IMR-90 (cell line): ENCODE measurements at regions not wholly inside any gene's neighbourhood (a gene's known extent, or its start where the extent isn't known, plus 50 kb on each side); places are given as distances from the start of the nearest gene placed in this dataset.

Source experiments
- ATAC-seq: fragments of 200-7000 bp; cut with Tn5 transposase; 2 replicates; pipeline ENCODE4 v1.9.1; 2020; ENCODE audit warnings: low read depth, mild to moderate bottlenecking, moderate library complexity
- BruUV-seq: library from RNA; stranded (reverse); fragments of 400-500 nt; replicated peaks from 2 replicates; lab custom pipeline; 2021; lab: Mats Ljungman, UMichigan
- CTCF ChIA-PET: fragments of 300-600 bp; formaldehyde crosslinking; extraction: SDS; loops from one replicate; lab custom pipeline; 2021; ENCODE audit warnings: antibody characterized with exemption; lab: Yijun Ruan, JAX
- POLR2A ChIA-PET: fragments of 300-600 bp; sonication (Branson Sonifier 250); formaldehyde crosslinking; loops from one replicate; lab custom pipeline; 2022; ENCODE audit warnings: antibody characterized with exemption; ENCODE audit not compliant: unreplicated experiment; lab: Charles Lee
- DNase-seq: peaks from one replicate; pipeline ENCODE4 v3.0.0; 2013
- H2AFZ ChIP-seq: replicated peaks from 2 replicates; pipeline ENCODE3; 2013; ENCODE audit warnings: low read length, mild to moderate bottlenecking; ENCODE audit not compliant: poor library complexity
- H2AK5ac ChIP-seq: 2 replicates; pipeline ENCODE4 v1.6.1; 2013; ENCODE audit warnings: low read depth, low read length, inconsistent platforms
- H2AK9ac ChIP-seq: replicated peaks from 2 replicates; pipeline ENCODE3; 2013; ENCODE audit warnings: mild to moderate bottlenecking, low read depth, low read length, moderate library complexity; ENCODE audit not compliant: poor library complexity
- H2BK120ac ChIP-seq: 2 replicates; pipeline ENCODE4 v1.6.1; 2013; ENCODE audit warnings: low read depth, low read length, inconsistent platforms
- H2BK15ac ChIP-seq: 3 replicates; pipeline ENCODE4 v1.6.1; 2013; ENCODE audit warnings: low read depth, low read length, inconsistent platforms
- H2BK20ac ChIP-seq: 2 replicates; pipeline ENCODE4 v1.6.1; 2013; ENCODE audit warnings: low read depth, mild to moderate bottlenecking, inconsistent platforms, low read length, moderate library complexity
- H2BK5ac ChIP-seq: 2 replicates; pipeline ENCODE4 v1.6.1; 2013; ENCODE audit warnings: mild to moderate bottlenecking, low read depth, low read length, inconsistent platforms; ENCODE audit not compliant: poor library complexity, severe bottlenecking
- H3K14ac ChIP-seq: replicated peaks from 2 replicates; pipeline ENCODE4 v1.6.1; 2013; ENCODE audit warnings: low read depth, low read length, inconsistent platforms
- H3K18ac ChIP-seq: 2 replicates; pipeline ENCODE4 v1.6.1; 2013; ENCODE audit warnings: low read depth, low read length, control low read depth
- H3K23ac ChIP-seq: 2 replicates; pipeline ENCODE4 v1.6.1; 2013; ENCODE audit warnings: low read depth, low read length, inconsistent platforms
- H3K27ac ChIP-seq: 2 replicates; pipeline ENCODE4 v1.5.1; 2013; ENCODE audit warnings: mild to moderate bottlenecking, control low read depth, low read length; ENCODE audit not compliant: insufficient read depth
- H3K27me3 ChIP-seq: 2 replicates; pipeline ENCODE4 v1.6.1; 2013; ENCODE audit warnings: low read length; ENCODE audit not compliant: control insufficient read depth, insufficient read depth
- H3K36me3 ChIP-seq: 2 replicates; pipeline ENCODE4 v1.6.1; 2013; ENCODE audit warnings: low read length, mixed read lengths; ENCODE audit not compliant: control insufficient read depth, insufficient read depth
- H3K4ac ChIP-seq: 2 replicates; pipeline ENCODE4 v1.6.1; 2013; ENCODE audit warnings: low read depth, low read length, inconsistent platforms
- H3K4me1 ChIP-seq: 2 replicates; pipeline ENCODE4 v1.6.1; 2013; ENCODE audit warnings: low read length, mixed read lengths; ENCODE audit not compliant: control insufficient read depth, insufficient read depth
- H3K4me2 ChIP-seq: 2 replicates; pipeline ENCODE4 v1.6.1; 2013; ENCODE audit warnings: low read depth, mild to moderate bottlenecking, control low read depth, low read length, moderate library complexity
- H3K4me3 ChIP-seq: 2 replicates; pipeline ENCODE4 v1.5.1; 2013; ENCODE audit warnings: low read depth, mild to moderate bottlenecking, control low read depth, low read length, moderate library complexity; ENCODE audit not compliant: insufficient read depth
- H3K56ac ChIP-seq: 2 replicates; pipeline ENCODE4 v1.6.1; 2013; ENCODE audit warnings: low read length, inconsistent platforms; ENCODE audit not compliant: insufficient read depth; ENCODE audit errors: extremely low read depth
- H3K79me1 ChIP-seq, 2 experiments: 2 replicates each; pipeline ENCODE4 v1.6.1; 2013; ENCODE audit warnings: low read length in 2 of 2, inconsistent platforms in 1 of 2, low read depth in 1 of 2
- H3K9ac ChIP-seq: 2 replicates; pipeline ENCODE4 v1.6.1; 2013; ENCODE audit warnings: low read depth, low read length, control low read depth
- H3K9me1 ChIP-seq: 2 replicates; pipeline ENCODE4 v1.6.1; 2013; ENCODE audit warnings: low read length, inconsistent platforms; ENCODE audit not compliant: insufficient read depth
- H3K9me3 ChIP-seq: 2 replicates; pipeline ENCODE4 v1.6.1; 2013; ENCODE audit warnings: low read length; ENCODE audit not compliant: control insufficient read depth, insufficient read depth
- H4K20me1 ChIP-seq: 2 replicates; pipeline ENCODE4 v1.6.1; 2013; ENCODE audit warnings: low read length, inconsistent platforms; ENCODE audit not compliant: insufficient read depth
- H4K5ac ChIP-seq: 2 replicates; pipeline ENCODE4 v1.6.1; 2013; ENCODE audit warnings: mild to moderate bottlenecking, low read depth, low read length, control low read depth
- H4K8ac ChIP-seq, 2 experiments: 2 replicates each; pipeline ENCODE4 v1.6.1; 2013; ENCODE audit warnings: low read depth in 2 of 2, low read length in 2 of 2, control low read depth in 1 of 2, inconsistent platforms in 1 of 2
- H4K91ac ChIP-seq: 2 replicates; pipeline ENCODE4 v1.6.1; 2013; ENCODE audit warnings: low read depth, low read length, inconsistent platforms; ENCODE audit not compliant: insufficient read depth
- BHLHE40 ChIP-seq: fragments of 150-350 bp; IDR thresholded peaks from 2 replicates; pipeline ENCODE4 v1.6.1; 2016; ENCODE audit warnings: mild to moderate bottlenecking, low read depth, low read length
- CEBPB ChIP-seq: IDR thresholded peaks from 2 replicates; pipeline ENCODE4 v1.6.1; 2012; ENCODE audit warnings: low read depth, low read length, improper control_type of control experiment
- CHD1 ChIP-seq: IDR thresholded peaks from 2 replicates; pipeline ENCODE4 v1.6.1; 2012; ENCODE audit warnings: low read depth, low read length, improper control_type of control experiment
- FOS ChIP-seq: fragments of 150-350 bp; IDR thresholded peaks from 2 replicates; pipeline ENCODE4 v1.6.1; 2016; ENCODE audit warnings: low read depth, low read length
- MAFK ChIP-seq: IDR thresholded peaks from 2 replicates; pipeline ENCODE4 v1.6.1; 2012; ENCODE audit warnings: low read depth, low read length, improper control_type of control experiment
- MAZ ChIP-seq: IDR thresholded peaks from 2 replicates; pipeline ENCODE4 v1.6.1; 2012; ENCODE audit warnings: low read depth, mild to moderate bottlenecking, low read length, improper control_type of control experiment, moderate library complexity, borderline replicate concordance
- MXI1 ChIP-seq: IDR thresholded peaks from 2 replicates; pipeline ENCODE4 v1.6.1; 2012; ENCODE audit warnings: low read depth, mild to moderate bottlenecking, low read length, moderate library complexity, borderline replicate concordance
- NFE2L2 ChIP-seq: fragments of 150-350 bp; IDR thresholded peaks from 2 replicates; pipeline ENCODE4 v1.6.1; 2016; ENCODE audit warnings: low read depth, mild to moderate bottlenecking, low read length
- RCOR1 ChIP-seq: IDR thresholded peaks from 2 replicates; pipeline ENCODE4 v1.6.1; 2012; ENCODE audit warnings: mild to moderate bottlenecking, low read length, improper control_type of control experiment; ENCODE audit not compliant: insufficient replicate concordance
- RFX5 ChIP-seq: IDR thresholded peaks from 2 replicates; pipeline ENCODE4 v1.8.0; 2012; ENCODE audit warnings: low read depth, mild to moderate bottlenecking, low read length, moderate library complexity
- SMC3 ChIP-seq: fragments of 150-350 bp; IDR thresholded peaks from 2 replicates; pipeline ENCODE4 v1.6.1; 2016; ENCODE audit warnings: low read depth, mild to moderate bottlenecking, antibody characterized with exemption, low read length, moderate library complexity
- WGBS, 2 experiments: methylation state at CpG; one replicate each; pipeline versions ENCODE4 v1.1.5 to v1.1.7; 2013; ENCODE audit warnings: missing lambda C conversion rate in 2 of 2; ENCODE audit not compliant: insufficient read length in 1 of 2; ENCODE audit errors: extremely low coverage in 2 of 2; 5-methylcytosine and 5-hydroxymethylcytosine counted together
- dilution Hi-C: fragments of 300-500 bp; cut with HindIII; formaldehyde crosslinking; loops from one replicate; pipeline ENCODE4 v1.14.3; 2018; ENCODE audit warnings: low sequenced_read_pairs; ENCODE audit not compliant: unreplicated experiment
- in situ Hi-C: fragments of 300-500 bp; cut with MboI; formaldehyde crosslinking; loops from 3 replicates; pipeline ENCODE4 v1.14.3; 2019; ENCODE audit warnings: low sequenced_read_pairs, inconsistent platforms, mixed read lengths
- intact Hi-C: fragments of 100-400 bp; cut with micrococcal nuclease; formaldehyde crosslinking; loops from 2 replicates; pipeline ENCODE4 v1.10.0; 2022
- TF ChIP-seq, protein P1 (sequence below): fragments of 150-350 bp; IDR thresholded peaks from 2 replicates; pipeline ENCODE4 v1.6.1; 2016; ENCODE audit warnings: low read depth, mild to moderate bottlenecking, low read length, moderate library complexity, borderline replicate concordance
- TF ChIP-seq, protein P2 (sequence below): conservative IDR thresholded peaks from 2 replicates; pipeline ENCODE4 v1.5.1; 2012; ENCODE audit warnings: mild to moderate bottlenecking, low read depth, low read length, improper control_type of control experiment
- TF ChIP-seq, protein P3 (sequence below): fragments of 150-350 bp; IDR thresholded peaks from 2 replicates; pipeline ENCODE4 v1.6.1; 2017; ENCODE audit warnings: mild to moderate bottlenecking, antibody characterized with exemption, low read length, low read depth

DNA sequence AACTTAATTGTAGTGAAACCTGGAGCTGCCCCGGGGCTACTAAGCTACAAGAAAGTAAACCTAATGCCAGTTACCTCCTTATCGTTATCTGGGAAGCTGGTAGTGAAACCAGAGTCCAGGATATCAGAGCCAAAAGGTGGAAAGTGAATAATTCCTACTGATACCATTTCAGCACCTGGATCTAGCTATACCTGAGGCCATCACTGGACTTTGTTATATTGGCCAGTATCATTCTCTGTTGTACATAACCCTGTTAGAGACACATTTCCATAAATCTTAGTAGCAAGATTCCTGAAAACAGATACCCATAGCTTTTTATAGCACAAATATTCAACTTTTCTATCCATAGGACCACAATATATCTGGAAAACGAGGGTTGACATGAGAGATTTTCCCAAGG lies 538.0 kb downstream of the GRIN2A start:
- Histone ChIP-seq H3K79me1 (no peaks in the 10 kb centered on the region), H3K4me3 (no peak overlapping the region), H2AK5ac (no peak overlapping the region), H3K4me1 (no peaks in the 10 kb centered on the region), H4K91ac (no peak overlapping the region), H2BK15ac (no peak overlapping the region), H3K4me2 (no peak overlapping the region), H2AK9ac (no peak overlapping the region), H3K9me1 (no peaks in the 10 kb centered on the region), H2BK5ac (no peak overlapping the region), H4K8ac (no peak overlapping the region), H3K18ac (no peak overlapping the region), H2BK120ac (no peak overlapping the region), H3K9me3 (peaks cover 6% of the 10 kb centered on the region; the same call in 1 of the 2 replicates), H3K14ac (no peak overlapping the region), H3K27me3 (no peaks in the 10 kb centered on the region), H3K27ac (no peak overlapping the region), H3K4ac (no peak overlapping the region), H4K20me1 (no peaks in the 10 kb centered on the region), H3K36me3 (no peaks in the 10 kb centered on the region), H4K5ac (no peak overlapping the region), H3K9ac (no peak overlapping the region), H3K56ac (no peak overlapping the region), H3K23ac (no peak overlapping the region), H2BK20ac (no peak overlapping the region), H2AFZ (no peak overlapping the region)
- TF ChIP-seq CEBPB (no peak), FOS (no peak), RFX5 (no peak), NFE2L2 (no peak), BHLHE40 (no peak), MAFK (no peak), MXI1 (no peak), RCOR1 (no peak), MAZ (no peak), CHD1 (no peak), SMC3 (no peak)
- TF ChIP-seq, protein P1, sequence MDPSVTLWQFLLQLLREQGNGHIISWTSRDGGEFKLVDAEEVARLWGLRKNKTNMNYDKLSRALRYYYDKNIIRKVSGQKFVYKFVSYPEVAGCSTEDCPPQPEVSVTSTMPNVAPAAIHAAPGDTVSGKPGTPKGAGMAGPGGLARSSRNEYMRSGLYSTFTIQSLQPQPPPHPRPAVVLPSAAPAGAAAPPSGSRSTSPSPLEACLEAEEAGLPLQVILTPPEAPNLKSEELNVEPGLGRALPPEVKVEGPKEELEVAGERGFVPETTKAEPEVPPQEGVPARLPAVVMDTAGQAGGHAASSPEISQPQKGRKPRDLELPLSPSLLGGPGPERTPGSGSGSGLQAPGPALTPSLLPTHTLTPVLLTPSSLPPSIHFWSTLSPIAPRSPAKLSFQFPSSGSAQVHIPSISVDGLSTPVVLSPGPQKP = no peak
- TF ChIP-seq, protein P2, sequence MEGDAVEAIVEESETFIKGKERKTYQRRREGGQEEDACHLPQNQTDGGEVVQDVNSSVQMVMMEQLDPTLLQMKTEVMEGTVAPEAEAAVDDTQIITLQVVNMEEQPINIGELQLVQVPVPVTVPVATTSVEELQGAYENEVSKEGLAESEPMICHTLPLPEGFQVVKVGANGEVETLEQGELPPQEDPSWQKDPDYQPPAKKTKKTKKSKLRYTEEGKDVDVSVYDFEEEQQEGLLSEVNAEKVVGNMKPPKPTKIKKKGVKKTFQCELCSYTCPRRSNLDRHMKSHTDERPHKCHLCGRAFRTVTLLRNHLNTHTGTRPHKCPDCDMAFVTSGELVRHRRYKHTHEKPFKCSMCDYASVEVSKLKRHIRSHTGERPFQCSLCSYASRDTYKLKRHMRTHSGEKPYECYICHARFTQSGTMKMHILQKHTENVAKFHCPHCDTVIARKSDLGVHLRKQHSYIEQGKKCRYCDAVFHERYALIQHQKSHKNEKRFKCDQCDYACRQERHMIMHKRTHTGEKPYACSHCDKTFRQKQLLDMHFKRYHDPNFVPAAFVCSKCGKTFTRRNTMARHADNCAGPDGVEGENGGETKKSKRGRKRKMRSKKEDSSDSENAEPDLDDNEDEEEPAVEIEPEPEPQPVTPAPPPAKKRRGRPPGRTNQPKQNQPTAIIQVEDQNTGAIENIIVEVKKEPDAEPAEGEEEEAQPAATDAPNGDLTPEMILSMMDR = no peak
- TF ChIP-seq, protein P3, sequence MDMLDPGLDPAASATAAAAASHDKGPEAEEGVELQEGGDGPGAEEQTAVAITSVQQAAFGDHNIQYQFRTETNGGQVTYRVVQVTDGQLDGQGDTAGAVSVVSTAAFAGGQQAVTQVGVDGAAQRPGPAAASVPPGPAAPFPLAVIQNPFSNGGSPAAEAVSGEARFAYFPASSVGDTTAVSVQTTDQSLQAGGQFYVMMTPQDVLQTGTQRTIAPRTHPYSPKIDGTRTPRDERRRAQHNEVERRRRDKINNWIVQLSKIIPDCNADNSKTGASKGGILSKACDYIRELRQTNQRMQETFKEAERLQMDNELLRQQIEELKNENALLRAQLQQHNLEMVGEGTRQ = no peak
- intact Hi-C loops (no loop called here), in situ Hi-C loops (no loop called here), dilution Hi-C loops (no loop called here)
- BruUV-seq = no TSS peak
- CTCF ChIA-PET = no interaction called here
- POLR2A ChIA-PET = no interaction called here
- DNase-seq = no peak
- ATAC-seq = no peak
- 0% methylated on average over 1 of the region's 3 CpGs; no CpG with 5 or more reads in 1 of the 2 experiments for WGBS, 2 experiments
